ENCODE measurements at regions not wholly inside any gene's neighbourhood (a gene's known extent, or its start where the extent isn't known, plus 50 kb on each side); places are given as distances from the start of the nearest gene placed in this dataset.

- Histone ChIP-seq H3K4me1 (ENCODE audit: low read depth, poor library complexity, severe bottlenecking) (no peaks in the 10 kb centered on the region), H2AFZ (ENCODE audit: low read depth) (no peak overlapping the region), H3K4me2 (no peak overlapping the region), H3K79me2 (ENCODE audit: insufficient read depth, low read depth) (no peaks in the 10 kb centered on the region), H3K27ac (no peak overlapping the region), H4K20me1 (ENCODE audit: insufficient read depth) (no peaks in the 10 kb centered on the region), H3K36me3 (ENCODE audit: insufficient read depth) (no peaks in the 10 kb centered on the region), H3K27me3 (ENCODE audit: insufficient read depth, low read depth) (peaks cover 100% of the 10 kb centered on the region), H3K4me3 (IDR thresholded peaks at IDR 0.05; ENCODE audit: insufficient read depth, low read depth, low read length) (no peak overlapping the region), H3K9ac (no peak overlapping the region)
- TF ChIP-seq CTCF (conservative IDR thresholded peaks at IDR 0.05; ENCODE audit: low read depth, low read length), result no peak
Observed at GRCh38 chr20:62544505-62545055, 68.8 kb upstream of the GATA5 start.

GRCh38 chr20:62545271-62545670 is 69.5 kb upstream of the GATA5 start:
- Histone ChIP-seq H3K4me1 (ENCODE audit: low read depth, poor library complexity, severe bottlenecking) (no peaks in the 10 kb centered on the region), H3K36me3 (ENCODE audit: insufficient read depth) (no peaks in the 10 kb centered on the region), H3K9ac (no peak overlapping the region), H3K27ac (no peak overlapping the region), H4K20me1 (ENCODE audit: insufficient read depth) (no peaks in the 10 kb centered on the region), H3K27me3 (ENCODE audit: insufficient read depth, low read depth) (peaks cover 99% of the 10 kb centered on the region), H3K4me2 (no peak overlapping the region), H2AFZ (ENCODE audit: low read depth) (no peak overlapping the region), H3K79me2 (ENCODE audit: insufficient read depth, low read depth) (no peaks in the 10 kb centered on the region), H3K4me3 (IDR thresholded peaks at IDR 0.05; ENCODE audit: insufficient read depth, low read depth, low read length) (no peak overlapping the region)
- no peak for TF ChIP-seq CTCF (conservative IDR thresholded peaks at IDR 0.05; ENCODE audit: low read depth, low read length)

DNA sequence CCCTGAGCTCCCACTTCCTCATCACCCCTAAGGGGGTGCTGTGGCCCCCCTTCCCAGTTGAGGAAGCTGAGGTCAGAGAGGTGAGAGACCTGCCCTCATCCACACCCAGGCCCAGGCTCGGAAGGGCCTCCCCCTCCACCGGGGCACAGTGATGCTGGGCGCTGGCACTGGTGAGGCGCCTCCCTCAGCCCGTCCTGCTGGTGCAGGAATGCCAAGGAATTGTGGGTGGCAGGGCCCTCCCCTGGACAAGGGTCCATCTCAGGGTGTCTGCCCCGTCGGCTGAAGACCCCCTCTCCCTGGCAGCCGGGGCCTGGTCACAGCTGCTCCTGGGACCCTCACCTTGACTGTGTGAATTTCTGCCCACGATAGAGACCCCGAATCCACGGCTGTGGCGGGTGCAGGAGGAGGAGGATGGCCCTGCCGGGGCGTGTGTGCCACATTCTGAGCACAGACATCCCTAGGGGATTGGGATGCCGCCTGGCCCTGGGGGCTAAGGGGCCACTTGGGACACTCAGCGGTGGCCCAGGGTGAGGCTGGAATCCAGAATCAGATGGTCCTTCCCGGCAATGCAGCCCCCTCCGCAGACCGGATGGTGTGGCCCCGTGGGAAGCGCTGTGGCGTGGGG is 70.2 kb upstream of the GATA5 start:
- Histone ChIP-seq H3K36me3 (ENCODE audit: insufficient read depth) (no peaks in the 10 kb centered on the region), H3K4me3 (IDR thresholded peaks at IDR 0.05; ENCODE audit: insufficient read depth, low read depth, low read length) (no peak overlapping the region), H3K27ac (no peak overlapping the region), H2AFZ (ENCODE audit: low read depth) (no peak overlapping the region), H3K4me1 (ENCODE audit: low read depth, poor library complexity, severe bottlenecking) (no peaks in the 10 kb centered on the region), H3K79me2 (ENCODE audit: insufficient read depth, low read depth) (no peaks in the 10 kb centered on the region), H3K4me2 (no peak overlapping the region), H4K20me1 (ENCODE audit: insufficient read depth) (no peaks in the 10 kb centered on the region), H3K27me3 (ENCODE audit: insufficient read depth, low read depth) (peaks cover 99% of the 10 kb centered on the region), H3K9ac (no peak overlapping the region)
- no peak for TF ChIP-seq CTCF (conservative IDR thresholded peaks at IDR 0.05; ENCODE audit: low read depth, low read length)

GRCh38 chr20:62546606-62547005 is 70.8 kb upstream of the GATA5 start:
- peaks cover 99% of the 10 kb centered on the region for H3K27me3 ChIP-seq (ENCODE audit: insufficient read depth, low read depth)
- H3K4me3 ChIP-seq (IDR thresholded peaks at IDR 0.05; ENCODE audit: insufficient read depth, low read depth, low read length), result no peak overlapping the region
- no peak overlapping the region for H2AFZ ChIP-seq (ENCODE audit: low read depth)
- H3K9ac ChIP-seq, result no peak overlapping the region
- no peak for TF ChIP-seq CTCF (conservative IDR thresholded peaks at IDR 0.05; ENCODE audit: low read depth, low read length)
- no peaks in the 10 kb centered on the region for H4K20me1 ChIP-seq (ENCODE audit: insufficient read depth)
- H3K36me3 ChIP-seq (ENCODE audit: insufficient read depth), result no peaks in the 10 kb centered on the region
- H3K79me2 ChIP-seq (ENCODE audit: insufficient read depth, low read depth), result no peaks in the 10 kb centered on the region
- H3K4me1 ChIP-seq (ENCODE audit: low read depth, poor library complexity, severe bottlenecking), result no peaks in the 10 kb centered on the region
- no peak overlapping the region for H3K27ac ChIP-seq
- no peak overlapping the region for H3K4me2 ChIP-seq
